CD14-positive monocyte (primary cell): ENCODE measurements at regions not wholly inside any gene's neighbourhood (a gene's known extent, or its start where the extent isn't known, plus 50 kb on each side); places are given as distances from the start of the nearest gene placed in this dataset.

Source experiments
- DNase-seq, 3 donors: peaks; one replicate each; pipeline ENCODE4 v3.0.0-alpha.2; 2011 to 2022
- H2AFZ ChIP-seq: 2 replicates; pipeline ENCODE4 v1.6.0; 2012; ENCODE audit warnings: mild to moderate bottlenecking, low read depth, low read length, inconsistent platforms; ENCODE audit not compliant: insufficient read depth, poor library complexity, severe bottlenecking
- H3K27ac ChIP-seq, 2 donors: 1 replicate in 1 of 2; 2 replicates in 1 of 2; pipeline ENCODE4 v1.5.1; 2012 to 2013; ENCODE audit warnings: low read length in 2 of 2, control low read depth in 1 of 2, inconsistent platforms in 1 of 2, low read depth in 1 of 2, mild to moderate bottlenecking in 1 of 2
- H3K27me3 ChIP-seq, 2 donors: one replicate each; pipeline versions ENCODE4 v1.6.0 to v1.6.1; 2011 to 2013; ENCODE audit warnings: low read length in 2 of 2; ENCODE audit not compliant: control insufficient read depth in 2 of 2, insufficient read depth in 2 of 2
- H3K36me3 ChIP-seq, 2 donors: replicated peaks in 1 of 2; 1 replicate in 1 of 2; 2 replicates in 1 of 2; pipeline versions ENCODE4 v1.5.1 to v1.6.1; 2012 to 2013; ENCODE audit warnings: low read length in 2 of 2, control low read depth in 1 of 2, inconsistent platforms in 1 of 2, mild to moderate bottlenecking in 1 of 2; ENCODE audit not compliant: insufficient read depth in 2 of 2, control insufficient read depth in 1 of 2
- H3K4me1 ChIP-seq, 2 donors: 1 replicate in 1 of 2; 2 replicates in 1 of 2; pipeline versions ENCODE4 v1.5.1 to v1.6.1; 2012 to 2013; ENCODE audit warnings: low read length in 2 of 2, control low read depth in 1 of 2, inconsistent platforms in 1 of 2, mild to moderate bottlenecking in 1 of 2, moderate library complexity in 1 of 2; ENCODE audit not compliant: insufficient read depth in 2 of 2, control insufficient read depth in 1 of 2
- H3K4me2 ChIP-seq: replicated peaks from 2 replicates; pipeline ENCODE3; 2012; ENCODE audit warnings: low read length, moderate library complexity, mild to moderate bottlenecking; ENCODE audit not compliant: poor library complexity, severe bottlenecking; ENCODE audit errors: extremely low read depth
- H3K4me3 ChIP-seq, 3 experiments: fragments of 200-600 bp in 1 of 3; sonication (generic) in 1 of 3; replicated peaks in 1 of 3; 1 replicate in 2 of 3; 2 replicates in 1 of 3; pipeline ENCODE4 v1.5.1; 2011 to 2013; ENCODE audit warnings: low read length in 3 of 3, mild to moderate bottlenecking in 3 of 3, control low read depth in 2 of 3, low read depth in 2 of 3, inconsistent platforms in 1 of 3, moderate library complexity in 1 of 3
- H3K79me2 ChIP-seq: 2 replicates; pipeline ENCODE4 v1.6.0; 2012; ENCODE audit warnings: mild to moderate bottlenecking, control low read depth, inconsistent platforms, low read length, moderate library complexity; ENCODE audit not compliant: insufficient read depth
- H3K9ac ChIP-seq: 2 replicates; pipeline ENCODE4 v1.6.0; 2017; ENCODE audit warnings: low read length, mild to moderate bottlenecking; ENCODE audit not compliant: insufficient read depth, poor library complexity, severe bottlenecking
- H3K9me3 ChIP-seq, 2 donors: replicated peaks in 1 of 2; 1 replicate in 1 of 2; 2 replicates in 1 of 2; pipeline versions ENCODE4 v1.5.1 to v1.6.1; 2012 to 2013; ENCODE audit warnings: low read length in 2 of 2, control low read depth in 1 of 2; ENCODE audit not compliant: control insufficient read depth in 1 of 2, insufficient read depth in 1 of 2
- H4K20me1 ChIP-seq: 2 replicates; pipeline ENCODE4 v1.6.0; 2012; ENCODE audit warnings: mild to moderate bottlenecking, low read length, control low read depth, moderate library complexity; ENCODE audit not compliant: insufficient read depth
- H3K27ac Mint-ChIP-seq, 7 donors: one replicate each; pipeline ENCODE4 v1.8.0; 2020; ENCODE audit warnings: mild to moderate bottlenecking in 7 of 7, mixed read lengths in 7 of 7, moderate library complexity in 6 of 7, inconsistent platforms in 2 of 7
- H3K27me3 Mint-ChIP-seq, 3 donors: one replicate each; pipeline ENCODE4 v1.8.0; 2021 to 2022; ENCODE audit warnings: low read depth in 3 of 3, mild to moderate bottlenecking in 3 of 3, mixed read lengths in 3 of 3, moderate library complexity in 3 of 3, inconsistent platforms in 1 of 3
- H3K36me3 Mint-ChIP-seq, 2 donors: one replicate each; pipeline ENCODE4 v1.8.0; 2020; ENCODE audit warnings: mixed read lengths in 2 of 2, inconsistent platforms in 1 of 2, mild to moderate bottlenecking in 1 of 2
- H3K4me1 Mint-ChIP-seq: one replicate; pipeline ENCODE4 v1.8.0; 2020; ENCODE audit warnings: mild to moderate bottlenecking, mixed read lengths
- H3K4me3 Mint-ChIP-seq, 2 donors: one replicate each; pipeline ENCODE4 v1.8.0; 2020; ENCODE audit warnings: mild to moderate bottlenecking in 2 of 2, mixed read lengths in 2 of 2, moderate library complexity in 1 of 2
- H3K9me3 Mint-ChIP-seq, 7 donors: one replicate each; pipeline ENCODE4 v1.8.0; 2020 to 2022; ENCODE audit warnings: mixed read lengths in 7 of 7, mild to moderate bottlenecking in 6 of 7, moderate library complexity in 6 of 7, inconsistent platforms in 2 of 7
- CTCF ChIP-seq: fragments of 200-600 bp; IDR thresholded peaks from one replicate; pipeline ENCODE4 v1.8.0; 2022; ENCODE audit warnings: antibody characterized with exemption, mild to moderate bottlenecking
- WGBS: methylation state at CpG from one replicate; pipeline ENCODE4 v1.1.5; 2013; ENCODE audit warnings: missing lambda C conversion rate; ENCODE audit not compliant: insufficient coverage; 5-methylcytosine and 5-hydroxymethylcytosine counted together
- intact Hi-C, 2 donors: fragments of 100-400 bp; cut with micrococcal nuclease; formaldehyde crosslinking; loops; one replicate each; pipeline versions ENCODE4 v1.15.0 to v1.15.1; 2023

GRCh38 chr12:14156606-14157005 lies 175.2 kb upstream of the GRIN2B start:
- no peak overlapping the region for H3K4me3 Mint-ChIP-seq
- DNase-seq = no peak
- H3K27ac Mint-ChIP-seq = no peak overlapping the region
- no peak overlapping the region for H3K9ac ChIP-seq
- H3K4me2 ChIP-seq = no peak overlapping the region
- no peaks in the 10 kb centered on the region for H3K9me3 Mint-ChIP-seq
- no peak for TF ChIP-seq CTCF
- no peaks in the 10 kb centered on the region for H3K36me3 ChIP-seq
- no peaks in the 10 kb centered on the region for H3K36me3 Mint-ChIP-seq
- no peaks in the 10 kb centered on the region for H3K4me1 ChIP-seq
- intact Hi-C loops = no loop called here
- WGBS = 100% methylated on average over 1 of the region's 2 CpGs
- H3K27me3 Mint-ChIP-seq = peaks cover 0 to 2% (median 2%) of the 10 kb centered on the region in 3 donors
- no peak overlapping the region for H2AFZ ChIP-seq
- no peak overlapping the region for H3K4me3 ChIP-seq
- H3K27me3 ChIP-seq = no peaks in the 10 kb centered on the region
- H3K4me1 Mint-ChIP-seq = peaks cover 5% of the 10 kb centered on the region
- H3K27ac ChIP-seq = no peak overlapping the region
- no peaks in the 10 kb centered on the region for H3K9me3 ChIP-seq
- H3K79me2 ChIP-seq = no peaks in the 10 kb centered on the region
- no peaks in the 10 kb centered on the region for H4K20me1 ChIP-seq

- Histone ChIP-seq H3K79me2 (no peaks in the 10 kb centered on the region), H3K27me3 (no peaks in the 10 kb centered on the region), H3K4me1 (no peaks in the 10 kb centered on the region), H3K4me3 (no peak overlapping the region), H3K27ac (no peak overlapping the region), H2AFZ (no peak overlapping the region), H3K9me3 (no peaks in the 10 kb centered on the region), H3K36me3 (no peaks in the 10 kb centered on the region), H4K20me1 (no peaks in the 10 kb centered on the region), H3K9ac (no peak overlapping the region), H3K4me2 (no peak overlapping the region)
- H3K27me3 Mint-ChIP-seq = peaks cover 0 to 2% (median 2%) of the 10 kb centered on the region in 3 donors
- no peak for DNase-seq
- no peak overlapping the region for H3K4me3 Mint-ChIP-seq
- no peaks in the 10 kb centered on the region for H3K9me3 Mint-ChIP-seq
- no CpG with 5 or more reads among the region's 3 CpGs for WGBS
- intact Hi-C loops = no loop called here
- H3K4me1 Mint-ChIP-seq = peaks cover 5% of the 10 kb centered on the region
- TF ChIP-seq CTCF = no peak
- H3K27ac Mint-ChIP-seq = no peak overlapping the region
- no peaks in the 10 kb centered on the region for H3K36me3 Mint-ChIP-seq
These were observed 175.8 kb upstream of the GRIN2B start for GRCh38 chr12:14157088-14157747.
